Activated naive CD4-positive, alpha-beta T cell treated with anti-CD3 and anti-CD28 coated beads, Interleukin-2, amount 50 U/mL, for 24 hours (primary cell): ENCODE measurements at regions not wholly inside any gene's neighbourhood (a gene's known extent, or its start where the extent isn't known, plus 50 kb on each side); places are given as distances from the start of the nearest gene placed in this dataset.
"Not testable (repeated sequence)": the region's sequence is repeated elsewhere in the genome, so short reads cannot be mapped to it uniquely, and the experiment has no call there.

Experiments
- H3K27ac Mint-ChIP-seq: one replicate; pipeline ENCODE4 v1.8.0; 2021; ENCODE audit warnings: mild to moderate bottlenecking, mixed read lengths
- H3K27me3 Mint-ChIP-seq: one replicate; pipeline ENCODE4 v1.8.0; 2021; ENCODE audit warnings: mixed read lengths
- H3K36me3 Mint-ChIP-seq: one replicate; pipeline ENCODE4 v1.8.0; 2021; ENCODE audit warnings: mixed read lengths
- H3K4me1 Mint-ChIP-seq: one replicate; pipeline ENCODE4 v1.8.0; 2021; ENCODE audit warnings: mixed read lengths
- H3K4me3 Mint-ChIP-seq: one replicate; pipeline ENCODE4 v1.8.0; 2021; ENCODE audit warnings: mild to moderate bottlenecking, mixed read lengths
- H3K9me3 Mint-ChIP-seq: one replicate; pipeline ENCODE4 v1.8.0; 2021; ENCODE audit warnings: mixed read lengths

- Mint-ChIP-seq H3K36me3 (no peaks in the 10 kb centered on the region), H3K27ac (no peak overlapping the region), H3K27me3 (no peaks in the 10 kb centered on the region)
These were observed 123.8 kb upstream of the FHL2 start for GRCh38 chr2:105522645-105523044.

DNA sequence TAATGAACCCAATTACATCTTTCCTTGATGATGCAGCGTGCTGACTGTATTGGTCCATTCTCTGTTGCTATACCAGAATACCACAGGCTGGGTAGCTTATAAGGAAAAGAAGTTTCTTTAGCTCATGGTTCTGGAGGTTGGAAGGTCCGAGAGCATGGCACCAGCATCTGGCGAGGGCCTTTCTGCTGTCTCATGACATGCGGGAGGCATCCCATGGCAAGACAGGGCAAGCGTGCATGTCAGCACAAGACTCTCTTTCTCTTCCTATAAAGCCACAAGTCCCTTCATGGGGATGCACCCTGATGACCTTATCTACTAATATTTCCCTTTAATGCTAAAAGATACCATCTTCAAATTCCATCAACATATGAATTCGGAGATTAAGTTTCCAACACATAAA, 122.8 kb upstream of the FHL2 start:
- H3K4me1 Mint-ChIP-seq, result no peaks in the 10 kb centered on the region
- H3K27ac Mint-ChIP-seq, result no peak overlapping the region
- no peaks in the 10 kb centered on the region for H3K9me3 Mint-ChIP-seq
- H3K4me3 Mint-ChIP-seq, result no peak overlapping the region
- no peaks in the 10 kb centered on the region for H3K27me3 Mint-ChIP-seq
- H3K36me3 Mint-ChIP-seq, result no peaks in the 10 kb centered on the region

More at GRCh38 chr2:105522645-105523044, 123.8 kb upstream of the FHL2 start:
- no peaks in the 10 kb centered on the region for H3K9me3 Mint-ChIP-seq
- no peak overlapping the region for H3K4me3 Mint-ChIP-seq
- no peaks in the 10 kb centered on the region for H3K4me1 Mint-ChIP-seq

- Mint-ChIP-seq H3K27ac (no peak overlapping the region), H3K36me3 (no peaks in the 10 kb centered on the region), H3K4me3 (no peak overlapping the region), H3K27me3 (no peaks in the 10 kb centered on the region), H3K4me1 (no peaks in the 10 kb centered on the region), H3K9me3 (no peaks in the 10 kb centered on the region)
These were observed 122.3 kb upstream of the FHL2 start for GRCh38 chr2:105521176-105521575.

DNA sequence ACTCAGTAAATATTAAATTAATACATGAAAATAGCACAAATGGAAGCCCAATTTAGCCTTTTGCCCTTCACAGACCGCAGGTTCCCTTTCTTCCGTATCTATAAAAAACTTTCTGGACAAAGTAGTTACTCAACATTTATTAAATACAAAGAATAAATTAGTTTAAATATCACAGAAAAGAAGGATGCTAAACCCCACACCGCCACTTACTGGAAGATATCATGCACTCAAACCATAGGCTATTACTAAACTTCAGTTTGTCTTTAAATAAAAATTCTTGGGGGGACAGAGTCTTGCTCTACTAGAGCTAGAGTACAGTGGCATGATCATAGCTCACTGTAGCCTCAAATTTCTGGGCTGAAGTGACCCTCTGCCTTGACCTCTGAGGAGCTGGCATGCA, 120.7 kb upstream of the FHL2 start:
- Mint-ChIP-seq H3K36me3 (no peaks in the 10 kb centered on the region), H3K27me3 (no peaks in the 10 kb centered on the region)

DNA sequence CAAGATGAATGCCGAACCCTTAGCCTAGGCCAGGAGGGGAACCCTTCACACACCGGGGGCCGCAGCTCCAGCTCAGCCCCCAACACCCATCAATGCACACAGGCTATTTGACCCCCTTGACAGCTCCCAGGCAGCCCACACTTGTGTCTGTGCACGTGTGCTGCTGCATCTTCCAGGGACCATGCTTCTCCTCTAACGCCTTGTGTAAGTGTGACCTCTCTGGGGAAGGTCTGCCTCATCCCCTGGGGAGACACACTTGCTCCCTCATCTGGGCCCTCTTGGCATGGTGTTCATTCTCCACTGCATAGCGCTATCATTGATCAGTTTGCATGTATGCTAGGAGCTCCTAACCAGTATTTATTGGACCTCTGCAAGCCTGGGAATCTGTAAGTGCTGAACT, 120.0 kb upstream of the FHL2 start:
- Mint-ChIP-seq H3K27me3 (no peaks in the 10 kb centered on the region), H3K36me3 (no peaks in the 10 kb centered on the region), H3K4me1 (no peaks in the 10 kb centered on the region), H3K4me3 (no peak overlapping the region), H3K27ac (no peak overlapping the region), H3K9me3 (no peaks in the 10 kb centered on the region)

More for the DNA sequence above, 120.7 kb upstream of the FHL2 start:
- Mint-ChIP-seq H3K9me3 (no peaks in the 10 kb centered on the region), H3K4me3 (no peak overlapping the region), H3K4me1 (no peaks in the 10 kb centered on the region), H3K27ac (no peak overlapping the region)

DNA sequence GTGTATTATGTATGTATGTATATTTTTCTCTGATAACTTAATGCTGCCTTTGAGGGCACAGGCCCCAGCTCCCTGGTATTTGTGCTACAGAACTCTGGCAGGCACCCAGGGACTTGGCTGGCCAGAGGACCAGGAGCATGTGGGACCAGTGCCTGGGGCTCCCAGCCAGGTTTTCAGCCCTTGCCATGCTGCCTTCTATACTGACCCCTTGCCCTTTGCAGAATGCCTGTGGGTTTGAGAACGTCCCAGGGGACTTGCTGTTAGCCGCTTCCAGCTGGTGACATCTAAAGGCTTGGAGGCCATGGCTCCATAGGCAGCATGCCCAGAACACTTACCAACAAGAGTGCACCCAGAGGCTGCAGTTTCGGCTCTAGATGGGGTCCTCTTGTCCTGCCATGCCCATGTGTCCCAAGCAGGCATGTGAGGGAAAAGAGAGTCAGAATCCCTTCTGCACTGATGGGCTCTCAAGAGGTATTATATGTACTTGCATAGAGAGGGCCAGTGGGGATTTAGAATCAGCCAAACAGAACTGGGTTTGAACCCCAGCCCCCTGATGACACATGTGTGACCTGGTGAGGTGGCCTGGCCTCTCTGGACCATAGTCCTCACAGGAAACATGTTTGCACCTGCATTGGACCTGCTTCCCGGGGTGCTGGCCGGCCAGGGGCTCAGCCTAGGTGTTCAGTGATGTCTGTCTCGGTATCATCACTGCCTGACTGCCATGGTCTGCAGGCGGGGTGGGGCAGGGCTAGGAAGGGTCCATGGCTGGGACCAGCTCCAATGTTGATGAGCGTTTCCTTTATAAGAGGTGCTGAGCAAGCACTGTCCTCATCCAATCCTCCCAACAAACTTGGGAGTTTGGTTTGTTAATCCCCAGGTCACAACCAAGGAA, 119.2 kb upstream of the FHL2 start:
- Mint-ChIP-seq H3K27me3 (no peaks in the 10 kb centered on the region), H3K4me3 (no peak overlapping the region), H3K27ac (no peak overlapping the region), H3K4me1 (no peaks in the 10 kb centered on the region), H3K9me3 (no peaks in the 10 kb centered on the region), H3K36me3 (no peaks in the 10 kb centered on the region)

GRCh38 chr2:105515581-105516415, 116.9 kb upstream of the FHL2 start:
- Mint-ChIP-seq H3K36me3 (no peaks in the 10 kb centered on the region), H3K4me3 (no peak overlapping the region), H3K9me3 (no peaks in the 10 kb centered on the region), H3K27me3 (no peaks in the 10 kb centered on the region), H3K27ac (no peak overlapping the region), H3K4me1 (no peaks in the 10 kb centered on the region)

DNA sequence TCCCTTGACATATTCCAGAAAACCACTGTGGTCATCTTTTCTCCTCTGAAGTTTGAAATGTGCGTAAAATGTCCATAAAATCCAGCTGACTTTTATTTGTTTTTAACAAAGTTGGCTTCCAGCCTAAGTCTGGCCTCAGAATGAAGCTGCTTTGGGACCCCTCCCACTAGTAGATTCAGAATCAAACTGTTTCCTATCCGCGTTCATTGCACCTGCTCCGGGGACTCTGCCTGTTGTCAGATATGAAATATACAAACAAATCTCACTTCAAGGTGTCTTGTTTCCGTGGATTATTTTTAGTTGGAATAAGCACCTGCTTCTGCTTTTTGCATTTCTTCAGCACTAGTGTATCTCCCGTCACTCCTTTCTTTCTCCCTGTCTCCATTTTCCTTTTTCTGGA, 115.7 kb upstream of the FHL2 start:
- Mint-ChIP-seq H3K27ac (no peak overlapping the region), H3K27me3 (peaks cover 2% of the 10 kb centered on the region), H3K4me3 (no peak overlapping the region), H3K9me3 (no peaks in the 10 kb centered on the region), H3K36me3 (no peaks in the 10 kb centered on the region), H3K4me1 (no peaks in the 10 kb centered on the region)

GRCh38 chr2:105510761-105511528, 112.1 kb upstream of the FHL2 start:
- H3K9me3 Mint-ChIP-seq, result no peaks in the 10 kb centered on the region
- H3K27ac Mint-ChIP-seq, result peak overlapping the region; percentile 37
- no peaks in the 10 kb centered on the region for H3K4me1 Mint-ChIP-seq
- peaks cover 2% of the 10 kb centered on the region for H3K27me3 Mint-ChIP-seq
- no peaks in the 10 kb centered on the region for H3K36me3 Mint-ChIP-seq
- no peak overlapping the region for H3K4me3 Mint-ChIP-seq

DNA sequence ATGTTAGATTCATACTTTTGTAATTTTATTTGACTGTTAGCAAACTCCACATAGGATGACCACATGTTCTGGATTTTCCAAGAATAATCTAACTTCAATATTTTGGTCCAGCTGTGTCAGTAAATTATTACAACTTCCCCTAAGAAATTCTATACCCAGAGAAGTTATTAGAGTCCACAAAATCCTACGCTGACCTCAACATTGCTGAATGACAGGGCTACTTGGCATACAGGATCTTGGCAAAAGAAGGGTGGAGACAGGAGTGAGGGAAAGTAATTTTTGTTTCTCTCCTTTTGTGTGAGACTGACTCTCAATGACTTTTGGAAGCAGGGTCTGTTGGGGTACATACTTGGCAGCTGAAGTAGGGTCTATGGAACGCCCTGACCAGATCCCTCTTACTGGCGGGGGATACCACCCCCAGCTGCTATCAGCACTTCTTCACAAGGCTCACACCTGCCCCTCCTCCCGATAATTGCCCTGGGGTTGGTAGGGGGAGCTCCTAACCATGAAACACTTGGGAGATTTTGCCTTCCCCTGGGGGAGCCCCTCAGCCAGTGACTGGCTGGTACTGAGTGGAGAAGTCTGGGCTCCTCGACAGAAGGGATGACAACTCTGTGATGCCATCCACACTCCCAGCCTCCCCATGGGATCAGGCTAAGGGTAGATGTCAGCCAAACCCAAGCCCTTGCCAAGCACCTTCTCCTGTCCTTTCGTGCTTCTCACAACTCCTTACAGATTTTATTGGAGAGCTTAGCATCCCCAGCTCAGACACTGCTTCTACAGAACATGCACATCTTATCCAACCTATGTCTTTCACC, 110.6 kb upstream of the FHL2 start:
- Mint-ChIP-seq H3K9me3 (no peaks in the 10 kb centered on the region), H3K27me3 (peaks cover 2% of the 10 kb centered on the region), H3K27ac (no peak overlapping the region), H3K36me3 (no peaks in the 10 kb centered on the region), H3K4me1 (no peaks in the 10 kb centered on the region), H3K4me3 (no peak overlapping the region)

GRCh38 chr2:105506860-105507259, 108.0 kb upstream of the FHL2 start:
- H3K4me1 Mint-ChIP-seq, H3K4me3 Mint-ChIP-seq, H3K27me3 Mint-ChIP-seq, H3K9me3 Mint-ChIP-seq, H3K36me3 Mint-ChIP-seq, H3K27ac Mint-ChIP-seq: not testable (repeated sequence)

DNA sequence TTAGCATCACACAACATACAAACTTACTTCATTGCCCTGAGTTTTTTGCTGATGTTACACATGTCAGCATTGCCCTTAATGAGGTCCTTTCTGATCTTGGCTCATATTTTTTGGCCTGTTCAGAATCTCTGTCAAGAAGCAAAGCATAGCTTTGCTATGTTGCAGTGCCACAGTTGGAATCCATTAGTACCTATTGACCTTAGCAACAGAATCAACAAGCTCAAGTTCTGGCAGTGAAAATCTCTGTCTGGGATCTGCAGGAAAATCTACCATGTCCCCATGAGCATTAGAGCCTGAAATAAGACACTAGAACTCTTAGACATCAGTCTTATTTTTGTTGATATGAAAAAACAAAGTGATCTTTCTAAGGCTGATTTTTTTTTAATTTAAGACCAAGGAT, 105.6 kb upstream of the FHL2 start:
- no peak overlapping the region for H3K4me3 Mint-ChIP-seq
- H3K36me3 Mint-ChIP-seq, result peaks cover 5% of the 10 kb centered on the region
- no peaks in the 10 kb centered on the region for H3K27me3 Mint-ChIP-seq
- no peaks in the 10 kb centered on the region for H3K4me1 Mint-ChIP-seq
- peaks cover 7% of the 10 kb centered on the region for H3K9me3 Mint-ChIP-seq
- no peak overlapping the region for H3K27ac Mint-ChIP-seq

DNA sequence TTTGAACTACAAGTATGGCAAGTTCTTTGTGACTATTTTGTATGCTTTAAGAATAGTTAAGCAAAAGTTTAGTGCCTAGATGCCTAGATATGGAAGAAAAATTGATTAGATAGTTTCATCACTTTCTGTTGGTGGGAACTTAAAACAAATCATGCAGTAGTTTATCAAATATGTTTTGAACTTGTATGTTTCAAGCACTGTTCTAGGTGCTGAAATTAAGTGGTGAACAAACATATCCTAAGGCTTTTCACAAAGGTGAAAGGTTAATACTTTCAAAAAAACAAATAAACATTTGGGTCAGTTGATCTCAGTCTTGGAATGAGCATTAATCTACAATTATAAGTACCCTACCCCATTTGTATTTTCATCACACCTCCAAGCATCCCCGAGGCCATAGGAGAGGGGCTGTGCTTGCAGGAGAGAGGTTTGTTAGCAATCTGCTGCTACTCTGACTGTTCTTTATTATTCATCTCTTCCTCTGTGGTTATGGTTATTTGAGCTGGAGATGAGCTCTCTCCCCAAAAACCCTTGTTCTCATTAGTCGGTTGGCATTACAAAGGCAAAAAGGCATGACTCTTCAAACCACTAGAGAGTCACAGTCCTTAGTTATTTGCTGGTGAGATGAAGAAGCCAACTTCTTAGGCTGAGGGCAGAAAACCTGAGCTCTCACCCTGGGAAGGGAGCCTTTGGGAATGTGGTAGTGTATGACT, 103.9 kb upstream of the FHL2 start:
- H3K4me3 Mint-ChIP-seq, result no peak overlapping the region
- H3K4me1 Mint-ChIP-seq, result no peaks in the 10 kb centered on the region

DNA sequence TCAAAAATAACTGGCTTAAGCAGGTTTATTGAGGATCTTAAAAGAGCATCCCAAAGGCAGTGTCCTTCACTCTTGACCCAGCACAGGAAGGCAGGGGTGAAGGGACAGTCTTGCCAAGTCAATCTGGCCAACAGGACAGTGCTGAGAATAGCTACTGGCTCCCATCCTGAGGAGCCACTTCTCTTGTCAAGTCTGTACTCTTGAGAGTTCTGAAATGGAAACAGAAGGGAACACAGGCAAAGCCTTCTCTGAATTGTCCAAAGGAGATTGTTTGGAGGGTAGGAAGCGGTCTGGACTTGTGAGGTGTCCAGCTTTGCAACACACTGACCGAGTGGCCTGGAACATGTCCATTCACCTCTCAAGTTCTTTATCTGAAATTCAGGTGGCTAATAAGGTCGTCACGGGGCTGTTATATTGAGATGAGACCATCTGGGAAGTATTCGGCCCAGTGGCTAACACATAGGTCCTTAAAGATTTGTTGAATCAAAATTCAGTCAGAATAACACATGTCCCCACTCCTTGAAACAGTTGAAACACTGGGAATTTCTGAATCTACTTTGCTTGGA, 99.5 kb upstream of the FHL2 start:
- H3K4me3 Mint-ChIP-seq, result no peak overlapping the region
- H3K27me3 Mint-ChIP-seq, result peaks cover 4% of the 10 kb centered on the region
- H3K36me3 Mint-ChIP-seq, result peaks cover 8% of the 10 kb centered on the region
- H3K9me3 Mint-ChIP-seq, result peaks cover 11% of the 10 kb centered on the region
- no peak overlapping the region for H3K27ac Mint-ChIP-seq
- no peaks in the 10 kb centered on the region for H3K4me1 Mint-ChIP-seq

More for the DNA sequence above, 103.9 kb upstream of the FHL2 start:
- H3K27ac Mint-ChIP-seq, result no peak overlapping the region
- H3K27me3 Mint-ChIP-seq, result no peaks in the 10 kb centered on the region
- peaks cover 7% of the 10 kb centered on the region for H3K9me3 Mint-ChIP-seq
- H3K36me3 Mint-ChIP-seq, result peaks cover 5% of the 10 kb centered on the region
